ENCODE measurements at regions not wholly inside any gene's neighbourhood (a gene's known extent, or its start where the extent isn't known, plus 50 kb on each side); places are given as distances from the start of the nearest gene placed in this dataset.
"Not testable (repeated sequence)": the region's sequence is repeated elsewhere in the genome, so short reads cannot be mapped to it uniquely, and the experiment has no call there.

GRCh38 chr2:53356291-53356905 is 411.2 kb upstream of the CHAC2 start:
- DNase-seq, result no peak

- no peak for DNase-seq
Measured at GRCh38 chr2:53353135-53354114, 414.2 kb upstream of the CHAC2 start.

- no peak for DNase-seq
Measured at GRCh38 chr2:53347269-53347668, 420.3 kb upstream of the CHAC2 start.

GRCh38 chr2:53342248-53342647 is 425.4 kb upstream of the CHAC2 start:
- no peak for DNase-seq

- no peak for DNase-seq
Measured at GRCh38 chr2:53334610-53335009, 433.0 kb upstream of the CHAC2 start.

GRCh38 chr2:53331667-53332066 is 435.9 kb upstream of the CHAC2 start:
- DNase-seq, result no peak

- DNase-seq, result no peak
Measured at GRCh38 chr2:53317861-53318260, 449.7 kb upstream of the CHAC2 start.

- DNase-seq, result no peak
Measured at GRCh38 chr2:53315149-53315548, 452.5 kb upstream of the CHAC2 start.

- DNase-seq, result no peak
Measured at GRCh38 chr2:53314718-53315117, 452.9 kb upstream of the CHAC2 start.

GRCh38 chr2:53313644-53314043 is 454.0 kb upstream of the CHAC2 start:
- DNase-seq, result not testable (repeated sequence)

GRCh38 chr2:53312721-53313120 is 454.9 kb upstream of the CHAC2 start:
- no peak for DNase-seq

GRCh38 chr2:53312181-53312580 is 455.4 kb upstream of the CHAC2 start:
- no peak for DNase-seq

GRCh38 chr2:53303012-53303578 is 464.5 kb upstream of the CHAC2 start:
- no peak for DNase-seq

- DNase-seq, result no peak
Measured at GRCh38 chr2:53302455-53302854, 465.1 kb upstream of the CHAC2 start.

GRCh38 chr2:53289309-53290006 is 478.1 kb upstream of the CHAC2 start:
- DNase-seq, result no peak

- no peak for DNase-seq
Measured at GRCh38 chr2:53286345-53286744, 481.3 kb upstream of the CHAC2 start.

- no peak for DNase-seq
Measured at GRCh38 chr2:53275743-53276142, 491.9 kb upstream of the CHAC2 start.

- DNase-seq, result no peak
Measured at GRCh38 chr2:53268626-53269025, 499.0 kb upstream of the CHAC2 start.

- DNase-seq, result no peak
Measured at GRCh38 chr2:53268086-53268485, 499.5 kb upstream of the CHAC2 start.

- DNase-seq, result no peak
Measured at GRCh38 chr2:53265544-53266299, 501.9 kb upstream of the CHAC2 start.

- no peak for DNase-seq
Measured at GRCh38 chr2:53260568-53260967, 507.0 kb upstream of the CHAC2 start.

- DNase-seq, result no peak
Measured at GRCh38 chr2:53259395-53260009, 508.1 kb upstream of the CHAC2 start.
